Loucy (cell line): ENCODE measurements at regions not wholly inside any gene's neighbourhood (a gene's known extent, or its start where the extent isn't known, plus 50 kb on each side); places are given as distances from the start of the nearest gene placed in this dataset.

Experiments used
- H2AFZ ChIP-seq: fragments of 200-600 bp; sonication (generic); 2 replicates; pipeline ENCODE4 v1.6.0; 2016; ENCODE audit warnings: antibody characterized with exemption, mild to moderate bottlenecking, low read length, moderate library complexity
- H3F3A ChIP-seq: fragments of 200-600 bp; 2 replicates; pipeline ENCODE4 v1.6.0; 2016; ENCODE audit warnings: antibody characterized with exemption, low read depth, mild to moderate bottlenecking
- H3K27me3 ChIP-seq: fragments of 200-600 bp; sonication (generic); 2 replicates; pipeline ENCODE4 v1.6.1; 2014; ENCODE audit warnings: low read length, mild to moderate bottlenecking; ENCODE audit not compliant: insufficient read depth, poor library complexity, severe bottlenecking
- H3K36me3 ChIP-seq: fragments of 200-600 bp; sonication (generic); 2 replicates; pipeline ENCODE4 v1.6.1; 2016; ENCODE audit warnings: low read length; ENCODE audit not compliant: insufficient read depth
- H3K4me1 ChIP-seq: fragments of 200-600 bp; sonication (generic); 2 replicates; pipeline ENCODE4 v1.5.1; 2014; ENCODE audit warnings: low read length, mild to moderate bottlenecking; ENCODE audit not compliant: insufficient read depth, poor library complexity, severe bottlenecking
- H3K4me2 ChIP-seq: fragments of 200-600 bp; sonication (generic); 2 replicates; pipeline ENCODE4 v1.6.0; 2014; ENCODE audit warnings: antibody characterized with exemption, low read length, low read depth, mild to moderate bottlenecking; ENCODE audit not compliant: poor library complexity, severe bottlenecking
- H3K4me3 ChIP-seq: fragments of 200-600 bp; sonication (generic); 2 replicates; pipeline ENCODE4 v1.5.1; 2014; ENCODE audit warnings: low read length, mild to moderate bottlenecking, mixed read lengths; ENCODE audit not compliant: poor library complexity, severe bottlenecking
- H3K79me2 ChIP-seq: fragments of 200-600 bp; sonication (generic); 2 replicates; pipeline ENCODE4 v1.6.1; 2014; ENCODE audit warnings: low read length; ENCODE audit not compliant: insufficient read depth
- H3K9ac ChIP-seq: fragments of 200-600 bp; sonication (generic); 2 replicates; pipeline ENCODE4 v1.6.0; 2014; ENCODE audit warnings: mild to moderate bottlenecking, low read depth, low read length, moderate library complexity; ENCODE audit not compliant: poor library complexity, severe bottlenecking
- H3K9me2 ChIP-seq: fragments of 200-600 bp; sonication (generic); replicated peaks from 2 replicates; pipeline ENCODE4 v1.6.1; 2016; ENCODE audit warnings: low read depth, low read length, mixed read lengths
- H3K9me3 ChIP-seq: fragments of 200-600 bp; sonication (generic); 2 replicates; pipeline ENCODE4 v1.6.1; 2014; ENCODE audit warnings: mild to moderate bottlenecking, antibody characterized with exemption, low read length, low read depth; ENCODE audit not compliant: insufficient read depth
- H4K20me1 ChIP-seq: fragments of 200-600 bp; sonication (generic); 2 replicates; pipeline ENCODE4 v1.6.0; 2014; ENCODE audit warnings: antibody characterized with exemption, low read length, mild to moderate bottlenecking; ENCODE audit not compliant: insufficient read depth, poor library complexity, severe bottlenecking
- EZH2phosphoT487 ChIP-seq: fragments of 200-600 bp; IDR thresholded peaks from 2 replicates; pipeline ENCODE4 v1.6.1; 2018; ENCODE audit warnings: antibody characterized with exemption, mild to moderate bottlenecking, moderate library complexity, borderline replicate concordance
- TF ChIP-seq, protein P1 (sequence below): fragments of 200-600 bp; sonication (generic); conservative IDR thresholded peaks from 2 replicates; pipeline ENCODE4 v1.5.1; 2014; ENCODE audit warnings: mild to moderate bottlenecking, antibody characterized with exemption, low read length

DNA sequence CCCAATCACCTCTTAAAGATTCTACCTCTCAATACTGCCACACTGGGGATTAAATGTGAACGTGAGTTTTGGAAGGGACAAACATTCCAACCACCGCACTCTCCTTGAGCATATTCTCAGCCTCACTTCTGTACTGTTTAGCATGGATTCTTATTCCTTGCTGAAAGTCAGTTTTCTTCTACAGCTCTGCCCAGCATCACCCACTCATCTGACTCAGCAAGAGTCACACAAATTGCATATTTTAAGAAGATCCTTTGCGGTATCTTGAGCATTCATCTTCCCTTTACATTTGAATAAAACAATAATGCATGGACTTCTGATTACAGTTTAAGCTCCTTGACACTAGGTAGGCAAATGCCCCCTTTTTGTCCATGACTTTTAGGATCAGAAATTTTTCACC is 251.6 kb upstream of the MKLN1 start:
- Histone ChIP-seq H3K4me2 (no peak overlapping the region), H2AFZ (no peak overlapping the region), H4K20me1 (no peaks in the 10 kb centered on the region), H3F3A (no peaks in the 10 kb centered on the region), H3K4me3 (no peak overlapping the region), H3K4me1 (no peaks in the 10 kb centered on the region), H3K36me3 (no peaks in the 10 kb centered on the region), H3K9ac (no peak overlapping the region), H3K79me2 (no peaks in the 10 kb centered on the region), H3K9me3 (no peaks in the 10 kb centered on the region), H3K9me2 (no peaks in the 10 kb centered on the region), H3K27me3 (no peaks in the 10 kb centered on the region)
- no peak for TF ChIP-seq EZH2phosphoT487
- TF ChIP-seq, protein P1, sequence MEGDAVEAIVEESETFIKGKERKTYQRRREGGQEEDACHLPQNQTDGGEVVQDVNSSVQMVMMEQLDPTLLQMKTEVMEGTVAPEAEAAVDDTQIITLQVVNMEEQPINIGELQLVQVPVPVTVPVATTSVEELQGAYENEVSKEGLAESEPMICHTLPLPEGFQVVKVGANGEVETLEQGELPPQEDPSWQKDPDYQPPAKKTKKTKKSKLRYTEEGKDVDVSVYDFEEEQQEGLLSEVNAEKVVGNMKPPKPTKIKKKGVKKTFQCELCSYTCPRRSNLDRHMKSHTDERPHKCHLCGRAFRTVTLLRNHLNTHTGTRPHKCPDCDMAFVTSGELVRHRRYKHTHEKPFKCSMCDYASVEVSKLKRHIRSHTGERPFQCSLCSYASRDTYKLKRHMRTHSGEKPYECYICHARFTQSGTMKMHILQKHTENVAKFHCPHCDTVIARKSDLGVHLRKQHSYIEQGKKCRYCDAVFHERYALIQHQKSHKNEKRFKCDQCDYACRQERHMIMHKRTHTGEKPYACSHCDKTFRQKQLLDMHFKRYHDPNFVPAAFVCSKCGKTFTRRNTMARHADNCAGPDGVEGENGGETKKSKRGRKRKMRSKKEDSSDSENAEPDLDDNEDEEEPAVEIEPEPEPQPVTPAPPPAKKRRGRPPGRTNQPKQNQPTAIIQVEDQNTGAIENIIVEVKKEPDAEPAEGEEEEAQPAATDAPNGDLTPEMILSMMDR = no peak

DNA sequence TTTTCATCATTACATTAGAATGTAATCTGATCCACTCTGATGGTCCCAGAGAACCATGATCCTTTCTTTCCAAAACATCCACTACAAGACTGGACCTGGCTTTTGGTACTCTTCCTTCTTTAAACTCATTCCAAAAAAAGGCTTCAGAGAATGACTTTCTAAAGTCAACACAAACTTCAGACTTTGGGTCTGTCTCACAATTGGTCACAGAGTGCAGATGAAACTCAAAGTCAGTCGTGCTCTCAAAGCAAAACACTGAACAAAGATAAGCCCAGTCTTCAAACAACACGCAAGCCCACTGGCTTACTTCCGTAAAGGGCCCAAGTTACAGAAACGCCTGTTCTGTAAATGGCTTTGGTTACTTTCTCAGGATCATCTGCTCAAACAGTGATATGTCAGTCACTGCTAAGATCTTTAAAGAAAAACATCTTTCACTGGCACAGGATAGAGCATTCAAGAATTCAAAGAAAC is 250.9 kb upstream of the MKLN1 start:
- H3K9ac ChIP-seq = no peak overlapping the region
- no peaks in the 10 kb centered on the region for H3K36me3 ChIP-seq
- H3K79me2 ChIP-seq = no peaks in the 10 kb centered on the region
- H3F3A ChIP-seq = no peaks in the 10 kb centered on the region
- no peaks in the 10 kb centered on the region for H4K20me1 ChIP-seq
- TF ChIP-seq EZH2phosphoT487 = no peak
- TF ChIP-seq, protein P1 = no peak
- no peak overlapping the region for H3K4me3 ChIP-seq
- H3K9me3 ChIP-seq = no peaks in the 10 kb centered on the region
- no peaks in the 10 kb centered on the region for H3K27me3 ChIP-seq
- H3K9me2 ChIP-seq = no peaks in the 10 kb centered on the region
- no peak overlapping the region for H3K4me2 ChIP-seq
- no peak overlapping the region for H2AFZ ChIP-seq
- H3K4me1 ChIP-seq = no peaks in the 10 kb centered on the region

DNA sequence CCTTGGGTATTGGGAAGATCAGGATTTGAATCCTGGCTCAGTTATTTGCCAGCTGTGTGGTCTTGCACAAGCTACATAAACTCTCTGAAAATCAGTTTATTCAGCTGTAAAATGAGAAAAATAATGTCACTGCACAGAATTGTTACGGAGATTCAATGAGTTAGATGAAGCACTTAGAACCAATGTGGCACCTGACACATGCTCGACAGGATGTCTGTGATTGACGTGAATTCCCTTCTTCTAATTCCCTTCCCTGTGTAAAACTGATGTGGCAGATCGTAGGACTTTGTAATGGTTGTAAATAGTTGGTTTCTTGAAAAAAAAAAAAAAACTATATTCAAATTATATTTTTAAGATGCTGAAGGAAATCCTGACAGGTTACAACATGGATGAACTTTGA is 249.9 kb upstream of the MKLN1 start:
- no peaks in the 10 kb centered on the region for H4K20me1 ChIP-seq
- H3K9ac ChIP-seq = no peak overlapping the region
- H3K36me3 ChIP-seq = no peaks in the 10 kb centered on the region
- no peaks in the 10 kb centered on the region for H3K27me3 ChIP-seq
- TF ChIP-seq EZH2phosphoT487 = no peak
- TF ChIP-seq, protein P1 = no peak
- H3K4me2 ChIP-seq = no peak overlapping the region
- no peaks in the 10 kb centered on the region for H3K79me2 ChIP-seq
- H3F3A ChIP-seq = no peaks in the 10 kb centered on the region
- H3K9me3 ChIP-seq = no peaks in the 10 kb centered on the region
- H3K4me1 ChIP-seq = no peaks in the 10 kb centered on the region
- no peak overlapping the region for H2AFZ ChIP-seq
- no peak overlapping the region for H3K4me3 ChIP-seq
- no peaks in the 10 kb centered on the region for H3K9me2 ChIP-seq
